Neural cell (in vitro differentiated cells): ENCODE measurements at regions not wholly inside any gene's neighbourhood (a gene's known extent, or its start where the extent isn't known, plus 50 kb on each side); places are given as distances from the start of the nearest gene placed in this dataset.

Experiments
- H2AFZ ChIP-seq: fragments of 200-600, 300-800 bp; sonication (generic), shearing (Covaris generic); 2 replicates; pipeline ENCODE4 v1.6.0; 2014; ENCODE audit warnings: low read depth, mild to moderate bottlenecking, antibody characterized with exemption, low read length, moderate library complexity
- H3F3A ChIP-seq: fragments of 200-600 bp; shearing (Covaris generic); 2 replicates; pipeline ENCODE4 v1.6.1; 2016; ENCODE audit warnings: mild to moderate bottlenecking, moderate library complexity, mixed read lengths, antibody characterized with exemption, low read length; ENCODE audit not compliant: insufficient read depth, poor library complexity, severe bottlenecking
- H3K27ac ChIP-seq: fragments of 200-600, 300-800 bp; sonication (generic), shearing (Covaris generic); 2 replicates; pipeline ENCODE4 v1.5.1; 2014; ENCODE audit warnings: mild to moderate bottlenecking, low read length, moderate library complexity
- H3K27me3 ChIP-seq: fragments of 300-800, 200-600 bp; sonication (generic), shearing (Covaris generic); 2 replicates; pipeline ENCODE4 v1.6.0; 2014; ENCODE audit warnings: mild to moderate bottlenecking, low read depth, low read length, moderate library complexity; ENCODE audit not compliant: insufficient read depth
- H3K36me3 ChIP-seq: fragments of 300-800, 200-600 bp; sonication (generic), shearing (Covaris generic); 2 replicates; pipeline ENCODE4 v1.5.1; 2014; ENCODE audit warnings: mild to moderate bottlenecking, antibody characterized with exemption, low read length, moderate library complexity; ENCODE audit not compliant: insufficient read depth
- H3K4me2 ChIP-seq: fragments of 300-800, 200-600 bp; sonication (generic), shearing (Covaris generic); 2 replicates; pipeline ENCODE4 v1.6.0; 2014; ENCODE audit warnings: mild to moderate bottlenecking, low read length
- H3K4me3 ChIP-seq: fragments of 300-800, 200-600 bp; sonication (generic), shearing (Covaris generic); 2 replicates; pipeline ENCODE4 v1.5.1; 2014; ENCODE audit warnings: mild to moderate bottlenecking, low read length, moderate library complexity
- H3K79me2 ChIP-seq: fragments of 200-600 bp; shearing (Covaris generic); replicated peaks from 2 replicates; pipeline ENCODE4 v1.6.0; 2014; ENCODE audit warnings: mild to moderate bottlenecking, low read length, moderate library complexity; ENCODE audit not compliant: insufficient read depth
- H3K9ac ChIP-seq: fragments of 300-800, 200-600 bp; sonication (generic), shearing (Covaris generic); 2 replicates; pipeline ENCODE4 v1.6.1; 2016; ENCODE audit warnings: mild to moderate bottlenecking, low read length, mixed read lengths
- H3K9me2 ChIP-seq: fragments of 200-600 bp; shearing (Covaris generic); 2 replicates; pipeline ENCODE4 v1.6.1; 2016; ENCODE audit warnings: mild to moderate bottlenecking, low read length, mixed read lengths; ENCODE audit not compliant: insufficient read depth
- H3K9me3 ChIP-seq: fragments of 200-600, 300-800 bp; sonication (generic), shearing (Covaris generic); 2 replicates; pipeline ENCODE4 v1.6.1; 2016; ENCODE audit warnings: mild to moderate bottlenecking, mixed run types, low read length, moderate library complexity, mixed read lengths
- H4K20me1 ChIP-seq: fragments of 200-600 bp; shearing (Covaris generic); 2 replicates; pipeline ENCODE4 v1.6.1; 2016; ENCODE audit warnings: mild to moderate bottlenecking, mixed run types; ENCODE audit not compliant: insufficient read depth
- CTCF ChIP-seq: fragments of 450-650 bp; IDR thresholded peaks from 2 replicates; pipeline ENCODE4 v1.5.1; 2014; ENCODE audit warnings: antibody characterized with exemption, mild to moderate bottlenecking, moderate library complexity; ENCODE audit not compliant: poor library complexity, severe bottlenecking
- EP300 ChIP-seq: fragments of 450-650 bp; conservative IDR thresholded peaks from 2 replicates; pipeline ENCODE4 v1.6.1; 2014; ENCODE audit warnings: antibody characterized with exemption, mild to moderate bottlenecking, moderate library complexity; ENCODE audit not compliant: poor library complexity, severe bottlenecking
- EZH2 ChIP-seq: fragments of 200-600, 300-800 bp; shearing (Covaris generic), sonication (generic); IDR thresholded peaks from 2 replicates; pipeline ENCODE4 v1.6.1; 2014; ENCODE audit warnings: antibody characterized with exemption, low read length, borderline replicate concordance, mild to moderate bottlenecking; ENCODE audit not compliant: insufficient read depth, poor library complexity, severe bottlenecking
- MXI1 ChIP-seq: fragments of 450-650 bp; conservative IDR thresholded peaks from 2 replicates; pipeline ENCODE4 v1.6.1; 2014; ENCODE audit warnings: antibody characterized with exemption, mild to moderate bottlenecking; ENCODE audit not compliant: poor library complexity, severe bottlenecking
- POLR2AphosphoS5 ChIP-seq: IDR thresholded peaks from 2 replicates; pipeline ENCODE4 v1.6.1; 2012
- RAD21 ChIP-seq: fragments of 450-650 bp; conservative IDR thresholded peaks from 2 replicates; pipeline ENCODE4 v1.6.1; 2014; ENCODE audit warnings: antibody characterized with exemption, mild to moderate bottlenecking, moderate library complexity
- REST ChIP-seq: IDR thresholded peaks from 2 replicates; pipeline ENCODE4 v1.6.1; 2012; ENCODE audit warnings: borderline replicate concordance
- SMC3 ChIP-seq: fragments of 450-650 bp; conservative IDR thresholded peaks from 2 replicates; pipeline ENCODE4 v1.6.1; 2014; ENCODE audit warnings: antibody characterized with exemption, mild to moderate bottlenecking, moderate library complexity; ENCODE audit not compliant: poor library complexity
- TAF1 ChIP-seq: IDR thresholded peaks from 2 replicates; pipeline ENCODE4 v1.6.1; 2012; ENCODE audit warnings: low read depth

GRCh38 chr10:65123120-65123519, 1601.9 kb downstream of the REEP3 start:
- no peak overlapping the region for H2AFZ ChIP-seq
- no peak for TF ChIP-seq CTCF
- no peak for TF ChIP-seq EZH2

GRCh38 chr10:65125212-65125611, 1604.0 kb downstream of the REEP3 start:
- Histone ChIP-seq H3K36me3 (no peaks in the 10 kb centered on the region), H3K9me2 (no peaks in the 10 kb centered on the region), H3K27me3 (no peaks in the 10 kb centered on the region), H3K9ac (no peak overlapping the region), H4K20me1 (no peaks in the 10 kb centered on the region), H3K4me3 (no peak overlapping the region), H3K27ac (no peak overlapping the region), H3K79me2 (no peaks in the 10 kb centered on the region), H3F3A (no peaks in the 10 kb centered on the region), H2AFZ (no peak overlapping the region), H3K9me3 (no peaks in the 10 kb centered on the region), H3K4me2 (no peak overlapping the region)
- TF ChIP-seq POLR2AphosphoS5, result peak; percentile 9
- TF ChIP-seq TAF1, result no peak
- TF ChIP-seq CTCF, result no peak

More at GRCh38 chr10:65123120-65123519, 1601.9 kb downstream of the REEP3 start:
- no peaks in the 10 kb centered on the region for H4K20me1 ChIP-seq
- H3K4me2 ChIP-seq, result no peak overlapping the region
- H3K27me3 ChIP-seq, result no peaks in the 10 kb centered on the region
- H3F3A ChIP-seq, result no peaks in the 10 kb centered on the region
- no peak overlapping the region for H3K27ac ChIP-seq
- H3K36me3 ChIP-seq, result no peaks in the 10 kb centered on the region
- no peaks in the 10 kb centered on the region for H3K9me3 ChIP-seq
- H3K4me3 ChIP-seq, result no peak overlapping the region
- H3K79me2 ChIP-seq, result no peaks in the 10 kb centered on the region
- H3K9ac ChIP-seq, result no peak overlapping the region
- H3K9me2 ChIP-seq, result no peaks in the 10 kb centered on the region

- Histone ChIP-seq H3K27ac (no peak overlapping the region), H3K4me2 (no peak overlapping the region), H3F3A (no peaks in the 10 kb centered on the region), H4K20me1 (no peaks in the 10 kb centered on the region), H2AFZ (no peak overlapping the region), H3K9ac (no peak overlapping the region), H3K79me2 (no peaks in the 10 kb centered on the region), H3K36me3 (no peaks in the 10 kb centered on the region), H3K4me3 (no peak overlapping the region), H3K9me3 (no peaks in the 10 kb centered on the region), H3K9me2 (no peaks in the 10 kb centered on the region), H3K27me3 (no peaks in the 10 kb centered on the region)
- no peak for TF ChIP-seq TAF1
- no peak for TF ChIP-seq EZH2
- no peak for TF ChIP-seq MXI1
- TF ChIP-seq POLR2AphosphoS5, result no peak
- no peak for TF ChIP-seq CTCF
- TF ChIP-seq SMC3, result no peak
- no peak for TF ChIP-seq EP300
- TF ChIP-seq REST, result no peak
- no peak for TF ChIP-seq RAD21
Measured at GRCh38 chr10:65126288-65126687, 1605.1 kb downstream of the REEP3 start.
